ENCODE measurements at regions not wholly inside any gene's neighbourhood (a gene's known extent, or its start where the extent isn't known, plus 50 kb on each side); places are given as distances from the start of the nearest gene placed in this dataset.

DNA sequence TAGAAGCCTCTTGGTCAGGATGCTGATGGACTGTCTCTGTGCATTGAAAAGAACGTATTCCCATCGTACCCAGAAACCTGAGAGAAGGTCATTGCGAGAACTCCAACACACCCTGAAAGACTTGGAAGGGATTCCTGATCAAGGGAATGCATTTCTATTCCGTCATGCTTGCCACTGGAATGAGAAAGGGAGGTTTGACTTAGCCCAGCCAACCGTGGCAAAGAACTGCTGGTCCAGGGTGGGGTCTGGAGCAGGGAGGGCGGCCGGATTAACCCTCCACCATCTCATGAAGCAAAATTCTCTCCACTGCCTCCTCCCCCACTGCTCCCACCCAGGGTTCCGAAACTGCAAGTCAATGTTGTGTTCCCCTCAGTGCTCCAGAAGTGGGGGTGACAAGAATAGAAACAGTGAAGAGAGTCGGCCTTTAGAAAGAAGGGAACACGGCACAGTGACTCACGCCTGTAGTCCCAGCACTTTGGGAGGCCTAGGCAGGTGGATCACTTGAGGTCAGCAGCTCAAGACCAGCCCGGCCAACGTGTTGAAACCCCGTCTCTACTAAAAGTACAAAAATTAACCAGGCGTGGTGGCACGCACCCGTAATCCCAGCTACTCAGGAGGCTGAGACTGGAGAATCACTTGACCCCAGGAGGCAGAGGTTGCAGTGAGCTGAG lies 137.5 kb upstream of the MGMT start:
- no peak for DNase-seq

DNA sequence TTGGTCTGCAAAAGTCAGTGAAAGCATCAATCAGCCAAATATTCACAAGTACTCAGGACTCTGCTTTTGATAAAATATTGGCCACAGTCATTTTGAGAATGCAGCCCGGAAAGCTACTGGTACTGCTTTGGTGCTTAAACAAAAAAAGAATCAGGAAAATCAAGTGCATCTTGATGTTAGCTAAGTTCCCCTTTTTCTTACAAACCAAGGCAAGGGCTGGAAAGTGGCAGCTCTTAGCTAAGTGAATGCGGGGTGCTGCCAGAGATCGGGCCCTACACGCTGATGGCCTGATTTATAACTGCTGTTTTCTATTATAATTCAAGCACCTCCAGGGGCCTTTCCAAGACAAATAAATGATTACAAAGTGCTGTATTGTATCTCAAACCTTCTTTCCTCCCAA lies 136.8 kb upstream of the MGMT start:
- DNase-seq = no peak

GRCh38 chr10:129331207-129331838 lies 135.7 kb upstream of the MGMT start:
- DNase-seq = no peak

GRCh38 chr10:129331839-129332220 lies 135.2 kb upstream of the MGMT start:
- no peak for DNase-seq

DNA sequence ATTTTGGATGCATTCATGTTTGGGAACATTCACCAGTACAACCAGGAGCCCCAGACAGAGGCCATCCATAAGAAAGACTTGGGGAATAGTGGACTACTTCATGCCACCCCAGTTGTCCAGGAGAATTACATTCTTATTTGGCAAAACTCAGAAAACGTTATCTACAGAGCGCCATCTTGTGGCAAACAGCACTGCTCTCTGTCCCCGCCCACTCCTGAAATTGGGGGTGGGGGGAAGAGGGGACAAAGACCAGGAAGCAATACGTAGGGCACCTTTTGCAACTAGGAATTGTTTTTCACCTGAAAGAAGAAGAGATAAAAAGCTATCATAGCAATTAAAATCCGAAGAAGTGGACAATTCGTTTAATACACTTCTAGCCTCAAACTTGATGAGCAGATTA lies 134.6 kb upstream of the MGMT start:
- DNase-seq = no peak

DNA sequence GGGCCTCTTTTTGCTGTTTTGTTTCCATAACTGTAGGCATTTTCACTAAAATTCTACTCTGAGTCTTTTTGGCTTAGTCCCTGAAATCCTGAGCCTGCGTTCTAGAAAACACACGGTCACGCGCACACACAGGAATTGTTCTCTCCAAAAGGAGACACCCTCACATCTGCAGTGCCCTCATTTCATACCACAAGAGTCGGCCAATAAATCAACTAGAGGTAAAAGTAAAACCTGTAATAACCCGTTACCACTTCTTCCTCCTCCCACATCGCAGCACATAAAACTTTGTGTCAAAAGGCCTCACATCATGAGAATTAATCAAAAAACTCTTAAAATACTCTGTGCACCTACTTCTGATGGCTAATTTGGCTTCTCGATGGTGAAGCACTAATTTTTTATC lies 133.3 kb upstream of the MGMT start:
- no peak for DNase-seq

GRCh38 chr10:129334266-129334665 lies 132.8 kb upstream of the MGMT start:
- no peak for DNase-seq

DNA sequence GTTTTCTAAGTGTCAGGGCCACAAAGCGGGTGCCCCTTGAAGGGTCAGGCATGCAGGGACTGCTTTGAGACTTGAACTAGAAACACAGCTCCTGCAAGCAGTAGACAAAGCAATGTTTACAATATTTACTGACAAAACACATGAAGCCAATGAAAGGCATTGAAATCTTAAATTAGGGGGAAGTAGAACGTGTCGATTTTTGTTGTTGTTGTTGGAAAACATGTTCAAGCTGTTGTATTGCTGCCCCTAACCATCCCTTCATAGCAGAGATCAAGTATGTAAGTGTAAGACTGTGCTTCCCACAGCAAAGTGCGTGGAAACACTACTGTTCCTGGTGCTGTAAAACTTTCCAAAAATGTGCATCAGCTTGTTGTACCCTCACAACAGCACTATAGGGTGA lies 131.6 kb upstream of the MGMT start:
- DNase-seq = no peak

DNA sequence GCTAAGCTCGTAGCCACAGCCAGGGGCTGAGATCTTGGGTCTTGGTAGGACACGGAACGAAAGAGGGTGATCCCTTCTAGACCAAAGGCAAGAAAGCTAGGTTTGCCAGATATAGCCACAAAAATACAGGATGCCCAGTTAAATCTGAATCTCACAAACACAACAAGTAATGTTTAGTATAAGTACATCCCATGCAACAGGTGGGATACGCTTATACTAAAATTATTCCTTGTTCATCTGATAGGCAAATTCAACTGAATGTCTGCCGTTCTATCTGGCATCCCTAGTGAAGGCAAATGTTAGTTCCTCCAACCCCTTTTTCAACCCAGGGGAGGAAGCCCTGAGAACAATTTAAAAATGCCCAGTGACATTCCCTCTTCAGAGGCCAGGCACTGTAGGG lies 131.1 kb upstream of the MGMT start:
- no peak for DNase-seq

DNA sequence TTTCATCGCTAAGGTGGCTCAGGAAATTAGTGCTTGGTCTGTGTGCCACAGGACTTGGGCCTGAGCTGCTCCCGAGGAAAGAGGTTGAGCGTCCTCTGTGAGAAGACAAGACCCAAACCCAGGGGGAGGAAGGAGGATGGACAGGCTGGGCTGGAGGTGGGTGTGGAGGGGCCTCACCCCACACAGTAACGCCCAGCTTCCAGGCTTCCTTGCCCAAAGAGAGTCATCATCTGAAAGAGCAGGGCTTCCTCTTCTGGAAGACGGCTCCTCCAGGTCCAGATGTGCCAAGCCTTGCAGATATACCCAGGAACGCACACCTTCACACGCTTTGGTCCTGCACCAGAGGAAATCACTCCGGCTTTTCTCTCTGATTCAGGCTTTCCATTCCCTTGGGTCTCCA lies 127.8 kb upstream of the MGMT start:
- no peak for DNase-seq

DNA sequence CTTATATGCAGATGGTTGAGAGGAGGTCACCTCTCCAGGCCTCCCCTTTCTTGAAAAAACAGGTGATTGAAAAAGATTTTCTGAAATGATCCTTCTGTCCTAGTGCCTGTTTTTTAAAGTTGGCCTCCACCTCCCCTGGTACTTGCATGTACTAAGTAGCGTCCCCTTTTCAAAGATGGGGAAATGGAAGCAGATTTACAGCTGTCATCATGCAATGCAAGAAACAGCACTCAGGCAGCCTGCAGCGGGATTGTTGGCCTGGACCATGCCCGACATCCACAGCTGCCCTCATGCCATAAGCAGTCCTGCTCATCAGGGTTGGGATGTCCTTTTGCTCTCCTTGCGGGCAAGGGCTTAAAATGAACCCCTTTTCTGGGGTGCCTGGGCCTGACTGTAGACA lies 127.2 kb upstream of the MGMT start:
- no peak for DNase-seq

GRCh38 chr10:129341087-129341486 lies 126.0 kb upstream of the MGMT start:
- DNase-seq = no peak

DNA sequence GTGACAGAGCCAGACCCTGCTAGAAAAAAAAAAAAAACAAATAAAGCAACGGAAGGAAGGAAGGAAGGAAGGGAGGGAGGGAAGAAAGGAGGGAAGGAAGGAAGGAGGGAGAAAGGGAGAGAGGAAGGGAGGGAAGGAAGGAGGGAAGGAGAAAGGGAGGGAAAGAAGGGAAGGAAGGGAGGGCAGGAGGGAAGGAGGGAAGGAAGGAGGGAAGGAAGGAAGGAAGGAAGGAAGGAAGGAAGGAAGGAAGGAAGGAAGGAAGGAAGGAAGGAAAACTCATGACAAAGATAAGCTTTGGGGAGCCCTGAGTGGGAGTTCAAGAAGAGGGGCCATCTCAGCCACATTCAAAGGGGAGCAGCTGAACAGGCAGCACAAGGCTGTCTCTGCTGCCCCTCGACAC lies 124.7 kb upstream of the MGMT start:
- no peak for DNase-seq

DNA sequence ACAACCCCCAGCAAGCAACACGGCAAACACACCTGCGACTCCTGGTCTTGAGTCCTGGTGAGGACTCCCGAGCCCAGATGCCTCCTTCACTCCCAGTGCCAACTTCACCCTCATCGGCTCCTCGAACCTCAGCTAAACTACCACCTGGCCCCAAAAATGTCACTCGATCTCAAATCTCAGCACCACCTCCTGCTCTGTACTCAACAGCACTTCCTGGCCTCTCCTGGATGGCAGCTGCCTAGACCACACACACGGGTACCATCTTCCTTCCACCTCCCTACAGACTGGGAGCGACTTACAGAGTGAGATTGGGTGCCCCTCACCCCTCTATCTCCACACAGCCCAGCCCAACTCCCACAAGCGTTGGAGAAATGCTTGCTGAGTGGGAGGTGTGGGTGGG lies 123.9 kb upstream of the MGMT start:
- no peak for DNase-seq

DNA sequence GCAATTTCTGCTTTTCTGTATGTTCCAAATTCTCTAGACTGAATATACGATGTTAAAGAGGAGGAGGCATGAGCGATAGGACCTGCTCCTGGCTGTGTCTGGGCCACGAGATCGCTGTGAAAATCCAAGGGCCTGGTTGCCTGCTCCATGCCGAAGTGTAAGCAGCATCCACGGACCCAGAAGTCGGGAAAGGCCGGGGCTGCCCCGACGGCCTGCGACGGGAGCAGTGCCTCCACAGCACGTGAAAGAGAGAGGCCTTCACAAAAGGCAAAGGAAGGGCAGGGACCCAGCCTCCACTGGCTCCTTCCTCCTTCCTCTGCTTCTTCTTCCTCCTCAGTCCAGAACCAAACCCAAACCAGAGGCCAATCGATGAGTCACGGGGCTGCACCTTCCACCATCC lies 122.9 kb upstream of the MGMT start:
- DNase-seq = no peak

GRCh38 chr10:129344731-129345355 lies 122.2 kb upstream of the MGMT start:
- DNase-seq = no peak

- no peak for DNase-seq
These were observed 121.3 kb upstream of the MGMT start for GRCh38 chr10:129345763-129346162.

GRCh38 chr10:129350690-129351089 lies 116.4 kb upstream of the MGMT start:
- no peak for DNase-seq

DNA sequence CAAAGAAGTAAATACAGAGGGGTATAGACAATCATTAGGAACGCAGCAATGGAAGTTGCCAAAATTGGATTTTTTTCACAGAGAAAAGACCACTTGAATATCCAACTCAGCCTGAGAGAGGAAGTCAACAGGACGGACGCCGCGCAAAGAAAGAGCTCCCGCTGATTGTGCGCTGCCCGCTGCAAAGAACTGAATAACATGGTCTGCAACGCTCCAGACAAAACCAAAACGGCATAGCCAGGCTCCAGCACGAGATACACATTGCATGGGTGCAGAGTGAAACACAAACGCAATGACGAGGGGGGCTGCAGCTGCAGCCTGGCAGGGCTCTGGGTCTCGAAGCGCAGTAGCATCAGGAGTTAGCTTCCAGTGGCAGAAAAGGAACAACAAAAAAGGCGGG lies 113.9 kb upstream of the MGMT start:
- no peak for DNase-seq

- no peak for DNase-seq
These were observed 107.0 kb upstream of the MGMT start for GRCh38 chr10:129360046-129360445.

- no peak for DNase-seq
These were observed 105.2 kb upstream of the MGMT start for GRCh38 chr10:129361676-129362376.

DNA sequence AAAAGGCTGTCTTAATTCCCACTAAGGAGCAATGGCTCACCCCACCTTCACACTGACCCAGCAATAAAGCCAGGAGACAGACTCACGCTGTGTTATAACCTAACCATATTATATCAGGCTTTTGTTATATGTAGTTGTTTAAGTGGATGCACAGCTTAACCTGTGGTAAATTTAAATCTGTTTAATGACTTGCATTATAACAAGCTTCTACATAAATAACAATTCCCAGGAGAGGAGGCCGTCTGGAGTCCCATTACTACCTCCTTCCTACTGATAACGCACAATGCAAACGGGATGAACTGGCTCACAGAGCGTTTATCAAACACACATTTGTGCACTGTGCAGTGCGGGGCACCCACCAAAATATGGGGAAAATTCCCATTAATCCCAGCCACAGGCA lies 102.1 kb upstream of the MGMT start:
- DNase-seq = no peak

DNA sequence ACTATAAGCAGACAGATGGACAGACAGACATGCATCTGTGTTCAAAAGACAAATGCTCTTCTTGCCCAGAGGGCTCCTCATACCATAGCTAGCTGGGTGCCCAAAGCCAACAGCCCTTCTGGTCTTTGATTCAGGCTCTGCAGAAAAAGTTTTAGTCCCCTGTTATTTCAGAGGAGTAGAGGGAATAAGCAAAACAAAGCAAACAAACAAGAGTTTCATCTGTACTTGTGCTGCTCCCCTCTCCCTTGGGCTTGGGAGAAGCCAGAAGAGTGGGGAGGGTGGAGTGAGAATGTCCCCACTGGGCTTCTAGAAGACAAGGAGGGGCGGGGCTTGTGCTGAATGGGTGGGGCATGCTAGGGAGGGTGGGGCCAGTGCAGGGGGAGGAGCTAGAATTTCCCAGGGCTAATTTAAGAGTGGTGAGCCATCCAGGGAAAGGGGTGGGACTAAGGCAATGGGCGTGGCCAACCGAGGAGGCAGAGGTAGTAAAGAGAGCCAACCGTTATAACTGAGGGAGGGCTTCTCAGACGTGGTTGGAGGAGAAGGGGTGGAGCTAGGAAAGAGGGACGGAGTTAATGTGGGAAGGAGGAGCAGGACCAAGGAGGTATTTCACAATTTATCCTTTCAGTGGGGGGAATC lies 101.2 kb upstream of the MGMT start:
- DNase-seq = peak; percentile 10

- DNase-seq = no peak
These were observed 100.6 kb upstream of the MGMT start for GRCh38 chr10:129366450-129366849.
